ENCODE measurements at regions not wholly inside any gene's neighbourhood (a gene's known extent, or its start where the extent isn't known, plus 50 kb on each side); places are given as distances from the start of the nearest gene placed in this dataset.

- Histone ChIP-seq H4K20me1 (replicated peaks; ENCODE audit: control insufficient read depth, extremely low read depth, insufficient read depth, low read length) (no peaks in the 10 kb centered on the region), H3K79me2 (ENCODE audit: control insufficient read depth, insufficient read depth, low read length) (no peaks in the 10 kb centered on the region), H3K27me3 (ENCODE audit: control insufficient read depth in 2 of 2, insufficient read depth in 2 of 2, low read length in 2 of 2) (no peaks in the 10 kb centered on the region), H3K9me3 (replicated peaks; ENCODE audit: control insufficient read depth, insufficient read depth, low read length) (no peaks in the 10 kb centered on the region), H2AFZ (ENCODE audit: low read depth, low read length) (no peak overlapping the region), H3K36me3 (ENCODE audit: control insufficient read depth in 2 of 2, extremely low read depth in 1 of 2, insufficient read depth in 2 of 2, low read length in 2 of 2) (no peaks in the 10 kb centered on the region), H3K9ac (replicated peaks; ENCODE audit: extremely low read depth, insufficient read depth, low read length) (no peak overlapping the region), H3K4me2 (ENCODE audit: insufficient read depth, low read length) (no peak overlapping the region), H3K4me1 (ENCODE audit: control insufficient read depth, extremely low read depth, insufficient read depth, low read length) (no peaks in the 10 kb centered on the region), H3K27ac (ENCODE audit: insufficient read depth, low read depth, low read length) (no peak overlapping the region), H3K4me3 (replicated peaks in 1 of 3; ENCODE audit: insufficient read depth in 1 of 3, low read depth in 1 of 3, low read length in 3 of 3) (no peak overlapping the region), H3K9me1 (replicated peaks; ENCODE audit: control insufficient read depth, extremely low read depth, insufficient read depth, low read length) (no peaks in the 10 kb centered on the region)
- BruUV-seq (replicated peaks), result no TSS peak
- no peak for TF ChIP-seq FOS (IDR thresholded peaks at IDR 0.05; ENCODE audit: borderline replicate concordance, insufficient read depth, low read length)
- TF ChIP-seq, protein P1, sequence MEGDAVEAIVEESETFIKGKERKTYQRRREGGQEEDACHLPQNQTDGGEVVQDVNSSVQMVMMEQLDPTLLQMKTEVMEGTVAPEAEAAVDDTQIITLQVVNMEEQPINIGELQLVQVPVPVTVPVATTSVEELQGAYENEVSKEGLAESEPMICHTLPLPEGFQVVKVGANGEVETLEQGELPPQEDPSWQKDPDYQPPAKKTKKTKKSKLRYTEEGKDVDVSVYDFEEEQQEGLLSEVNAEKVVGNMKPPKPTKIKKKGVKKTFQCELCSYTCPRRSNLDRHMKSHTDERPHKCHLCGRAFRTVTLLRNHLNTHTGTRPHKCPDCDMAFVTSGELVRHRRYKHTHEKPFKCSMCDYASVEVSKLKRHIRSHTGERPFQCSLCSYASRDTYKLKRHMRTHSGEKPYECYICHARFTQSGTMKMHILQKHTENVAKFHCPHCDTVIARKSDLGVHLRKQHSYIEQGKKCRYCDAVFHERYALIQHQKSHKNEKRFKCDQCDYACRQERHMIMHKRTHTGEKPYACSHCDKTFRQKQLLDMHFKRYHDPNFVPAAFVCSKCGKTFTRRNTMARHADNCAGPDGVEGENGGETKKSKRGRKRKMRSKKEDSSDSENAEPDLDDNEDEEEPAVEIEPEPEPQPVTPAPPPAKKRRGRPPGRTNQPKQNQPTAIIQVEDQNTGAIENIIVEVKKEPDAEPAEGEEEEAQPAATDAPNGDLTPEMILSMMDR (IDR thresholded peaks at IDR 0.05; ENCODE audit: extremely low read depth in 1 of 2, insufficient read depth in 1 of 2, low read depth in 1 of 2, low read length in 2 of 2), result no peak
- no peak for TF ChIP-seq POLR2A (IDR thresholded peaks at IDR 0.05; ENCODE audit: low read depth, low read length)
- TF ChIP-seq, protein P2, sequence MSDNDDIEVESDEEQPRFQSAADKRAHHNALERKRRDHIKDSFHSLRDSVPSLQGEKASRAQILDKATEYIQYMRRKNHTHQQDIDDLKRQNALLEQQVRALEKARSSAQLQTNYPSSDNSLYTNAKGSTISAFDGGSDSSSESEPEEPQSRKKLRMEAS (IDR thresholded peaks at IDR 0.05; ENCODE audit: insufficient read depth, insufficient read length), result no peak
- no peak for TF ChIP-seq EZH2 (IDR thresholded peaks at IDR 0.05; ENCODE audit: borderline replicate concordance, low read depth, low read length, severe bottlenecking)
- no peak for TF ChIP-seq GATA2 (IDR thresholded peaks at IDR 0.05; ENCODE audit: insufficient read depth, insufficient read length, low read depth, low read length)
- no peak for TF ChIP-seq POLR2AphosphoS5 (IDR thresholded peaks at IDR 0.05; ENCODE audit: insufficient read depth, low read depth, low read length)
- TF ChIP-seq JUN (IDR thresholded peaks at IDR 0.05; ENCODE audit: borderline replicate concordance, insufficient read depth, insufficient read length, low read depth), result no peak
- no peak for TF ChIP-seq MYC (IDR thresholded peaks at IDR 0.05; ENCODE audit: low read depth, low read length)
- FAIRE-seq, result no peak
- dilution Hi-C loops (cut with MboI; ENCODE audit: extremely low pct_ligation_motif_present, low sequenced_read_pairs), result no loop called here
- DNase-seq (ENCODE audit: low read depth, low spot score), result no peak
- POLR2A ChIA-PET, result no interaction called here
- CTCF ChIA-PET, result no interaction called here
- intact Hi-C loops (cut with micrococcal nuclease), result no loop called here
These were observed 146.5 kb downstream of the PAPOLA start for GRCh38 chr14:96648506-96649326.

All from endothelial cell of umbilical vein (primary cell).